ENCODE measurements at regions not wholly inside any gene's neighbourhood (a gene's known extent, or its start where the extent isn't known, plus 50 kb on each side); places are given as distances from the start of the nearest gene placed in this dataset.
"Not testable (repeated sequence)": the region's sequence is repeated elsewhere in the genome, so short reads cannot be mapped to it uniquely, and the experiment has no call there.

DNA sequence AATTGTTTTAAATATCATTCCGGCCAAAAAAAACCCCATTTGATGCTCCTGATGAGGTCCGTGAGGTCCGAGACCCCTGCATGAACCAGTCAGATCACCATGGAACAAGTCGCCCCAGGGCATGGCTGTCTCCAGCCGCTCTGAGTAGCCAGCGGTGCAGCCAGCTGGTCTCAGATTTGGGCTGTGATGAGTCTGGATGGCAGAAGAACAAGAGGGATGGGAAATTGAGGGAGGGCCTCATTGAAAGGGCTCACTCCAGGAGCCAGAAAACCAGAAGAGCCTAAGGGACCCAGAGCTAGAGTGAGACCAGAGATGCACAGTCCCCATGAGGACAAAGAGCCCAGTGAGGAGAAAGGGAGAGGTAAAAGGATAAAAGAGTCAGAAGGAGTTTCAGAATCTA is 174.0 kb downstream of the TOMM20 start:
- TF ChIP-seq, protein P1, sequence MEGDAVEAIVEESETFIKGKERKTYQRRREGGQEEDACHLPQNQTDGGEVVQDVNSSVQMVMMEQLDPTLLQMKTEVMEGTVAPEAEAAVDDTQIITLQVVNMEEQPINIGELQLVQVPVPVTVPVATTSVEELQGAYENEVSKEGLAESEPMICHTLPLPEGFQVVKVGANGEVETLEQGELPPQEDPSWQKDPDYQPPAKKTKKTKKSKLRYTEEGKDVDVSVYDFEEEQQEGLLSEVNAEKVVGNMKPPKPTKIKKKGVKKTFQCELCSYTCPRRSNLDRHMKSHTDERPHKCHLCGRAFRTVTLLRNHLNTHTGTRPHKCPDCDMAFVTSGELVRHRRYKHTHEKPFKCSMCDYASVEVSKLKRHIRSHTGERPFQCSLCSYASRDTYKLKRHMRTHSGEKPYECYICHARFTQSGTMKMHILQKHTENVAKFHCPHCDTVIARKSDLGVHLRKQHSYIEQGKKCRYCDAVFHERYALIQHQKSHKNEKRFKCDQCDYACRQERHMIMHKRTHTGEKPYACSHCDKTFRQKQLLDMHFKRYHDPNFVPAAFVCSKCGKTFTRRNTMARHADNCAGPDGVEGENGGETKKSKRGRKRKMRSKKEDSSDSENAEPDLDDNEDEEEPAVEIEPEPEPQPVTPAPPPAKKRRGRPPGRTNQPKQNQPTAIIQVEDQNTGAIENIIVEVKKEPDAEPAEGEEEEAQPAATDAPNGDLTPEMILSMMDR (IDR thresholded peaks at IDR 0.05), result no peak
- peaks cover under 1% of the 10 kb centered on the region for H3K36me3 Mint-ChIP-seq (ENCODE audit: low read depth)
- H3K9me3 Mint-ChIP-seq, result peaks cover 4% of the 10 kb centered on the region
- H3K4me3 Mint-ChIP-seq, result peak overlapping the region; percentile 32
- peaks cover 78% of the 10 kb centered on the region for H3K4me1 Mint-ChIP-seq
- no peaks in the 10 kb centered on the region for H3K27me3 Mint-ChIP-seq (ENCODE audit: low read depth, poor library complexity)
- no peak for DNase-seq
- peak overlapping the region; percentile 98 for H3K27ac Mint-ChIP-seq

DNA sequence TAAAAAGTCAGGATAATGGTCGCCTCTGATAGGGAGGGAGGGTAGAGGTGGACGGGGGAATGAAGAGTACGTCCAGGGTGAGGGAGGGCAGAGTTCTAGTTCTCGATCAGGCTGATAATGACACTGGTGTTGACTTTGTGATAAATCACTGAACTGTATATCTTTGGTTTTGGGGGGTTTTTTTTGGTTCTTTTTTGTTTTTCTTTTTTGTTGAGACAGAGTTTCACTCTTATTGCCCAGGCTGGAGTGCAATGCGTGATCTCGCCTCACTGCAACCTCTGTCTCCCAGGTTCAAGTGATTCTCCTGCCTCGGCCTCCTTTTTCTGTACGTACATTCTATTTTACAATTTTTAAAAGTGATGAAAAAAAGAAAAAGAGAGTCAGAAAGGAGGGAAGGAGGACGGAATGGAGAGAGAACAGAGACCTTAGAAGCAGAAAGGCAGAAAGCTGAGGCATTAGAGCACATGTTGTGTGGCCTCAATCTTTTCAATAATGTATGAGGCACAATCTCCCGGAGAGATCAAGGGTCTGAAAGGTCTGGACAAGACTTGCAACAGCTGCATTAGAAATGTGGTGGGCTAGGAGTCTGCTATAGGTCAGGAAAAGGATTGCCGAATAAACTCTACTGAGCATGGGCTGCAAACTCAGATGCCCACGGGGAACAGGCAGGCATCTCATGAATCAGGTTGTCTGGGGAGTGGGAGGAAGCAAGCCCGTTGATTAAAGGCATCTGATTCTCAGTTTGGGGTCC is 174.8 kb downstream of the TOMM20 start:
- peak overlapping the region; percentile 14 for H3K4me3 Mint-ChIP-seq
- no peaks in the 10 kb centered on the region for H3K27me3 Mint-ChIP-seq (ENCODE audit: low read depth, poor library complexity)
- TF ChIP-seq, protein P1 (IDR thresholded peaks at IDR 0.05), result no peak
- H3K27ac Mint-ChIP-seq, result peak overlapping the region; percentile 98
- H3K36me3 Mint-ChIP-seq (ENCODE audit: low read depth), result peaks cover 8% of the 10 kb centered on the region
- no peak for DNase-seq
- H3K9me3 Mint-ChIP-seq, result peaks cover 12% of the 10 kb centered on the region
- peaks cover 70% of the 10 kb centered on the region for H3K4me1 Mint-ChIP-seq

DNA sequence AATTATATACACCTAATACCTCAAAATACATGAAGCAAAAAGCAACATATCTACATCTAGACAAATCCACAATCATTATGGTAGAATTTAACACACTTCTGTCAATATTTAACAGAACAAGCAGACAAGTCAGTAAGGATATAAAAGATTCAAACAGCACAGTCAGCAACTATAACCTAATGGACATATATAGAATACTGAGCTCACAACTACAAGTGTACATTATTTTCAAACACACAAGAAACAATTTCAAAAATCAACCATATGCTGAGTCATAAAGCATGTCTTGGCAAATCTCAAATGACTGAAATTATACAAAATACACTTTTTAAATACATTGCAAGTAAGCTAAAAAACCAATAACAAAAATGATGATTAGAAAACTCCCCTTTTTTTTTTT is 178.0 kb downstream of the TOMM20 start:
- TF ChIP-seq, protein P1 (IDR thresholded peaks at IDR 0.05), result no peak
- Mint-ChIP-seq H3K4me1 (peaks cover 38% of the 10 kb centered on the region), H3K27me3 (ENCODE audit: low read depth, poor library complexity) (no peaks in the 10 kb centered on the region), H3K4me3 (no peak overlapping the region), H3K36me3 (ENCODE audit: low read depth) (peaks cover 17% of the 10 kb centered on the region), H3K9me3 (peaks cover 20% of the 10 kb centered on the region), H3K27ac (no peak overlapping the region)
- DNase-seq, result no peak

DNA sequence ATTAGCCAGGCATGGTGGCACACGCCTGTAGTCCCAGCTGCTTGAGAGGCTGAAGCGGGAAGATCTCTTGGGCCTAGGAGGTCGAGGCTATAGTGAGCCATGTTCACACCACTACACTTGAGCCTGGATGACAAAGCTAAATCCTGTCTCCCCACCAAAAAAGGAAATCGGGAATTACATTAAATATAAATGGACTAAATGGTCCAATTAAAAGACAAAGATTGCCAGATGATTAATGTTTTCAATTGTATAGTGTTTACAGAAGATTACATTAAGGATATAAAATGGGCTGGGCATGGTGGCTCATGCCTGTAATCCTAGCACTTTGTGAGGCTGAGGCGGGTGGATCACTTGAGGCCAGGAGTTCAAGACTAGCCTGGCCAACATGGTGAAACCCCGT is 179.1 kb downstream of the TOMM20 start:
- Mint-ChIP-seq H3K4me1 (peaks cover 27% of the 10 kb centered on the region), H3K36me3 (ENCODE audit: low read depth) (peaks cover 17% of the 10 kb centered on the region), H3K9me3 (peaks cover 20% of the 10 kb centered on the region)
- not testable (repeated sequence) for H3K27me3 Mint-ChIP-seq (ENCODE audit: low read depth, poor library complexity); H3K4me3 Mint-ChIP-seq; H3K27ac Mint-ChIP-seq; DNase-seq

DNA sequence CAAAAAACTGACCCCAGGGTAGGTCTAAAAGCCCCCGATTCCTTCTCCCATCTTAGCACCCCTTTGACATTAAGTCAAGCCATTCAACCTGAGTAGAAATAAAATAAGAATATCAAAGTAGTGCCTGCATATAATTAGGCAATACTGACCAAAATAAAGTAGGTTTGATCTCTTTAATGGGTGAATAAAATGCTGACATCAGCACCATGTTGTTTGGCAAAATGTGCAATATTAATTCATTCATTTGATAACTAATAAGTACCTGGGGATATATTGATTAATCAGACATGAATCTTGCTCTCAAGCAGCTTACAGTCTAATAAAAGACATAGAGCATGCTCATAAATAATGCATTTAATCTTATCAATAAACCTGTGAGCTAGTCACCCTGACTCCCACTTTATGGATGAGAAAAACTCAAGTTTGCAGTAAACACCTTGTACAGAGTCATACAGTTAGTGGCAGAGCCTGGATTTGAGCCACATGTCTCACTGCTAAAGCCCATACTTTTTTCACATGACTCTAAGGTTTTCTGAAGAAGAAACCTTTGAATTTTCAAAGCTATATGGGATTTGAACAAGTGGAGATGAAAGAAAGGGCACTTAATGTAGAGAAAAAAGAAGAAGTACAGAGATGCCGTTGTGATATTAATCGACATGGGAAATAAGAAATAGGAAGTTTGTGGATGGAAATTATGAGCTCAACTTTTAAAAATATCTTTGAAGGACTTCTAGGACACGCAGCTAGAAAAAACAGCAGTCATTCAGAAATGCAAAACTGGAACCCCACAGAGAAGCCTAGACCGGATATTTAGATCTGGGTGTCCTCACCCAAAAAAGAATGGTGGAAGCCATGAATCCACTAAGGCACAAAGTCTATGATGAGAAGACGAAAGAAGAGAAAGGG is 183.9 kb downstream of the TOMM20 start:
- no peak overlapping the region for H3K27ac Mint-ChIP-seq
- H3K36me3 Mint-ChIP-seq (ENCODE audit: low read depth), result peaks cover 17% of the 10 kb centered on the region
- no peaks in the 10 kb centered on the region for H3K4me1 Mint-ChIP-seq
- TF ChIP-seq, protein P1 (IDR thresholded peaks at IDR 0.05), result no peak
- no peaks in the 10 kb centered on the region for H3K27me3 Mint-ChIP-seq (ENCODE audit: low read depth, poor library complexity)
- DNase-seq, result no peak
- no peak overlapping the region for H3K4me3 Mint-ChIP-seq
- peaks cover 24% of the 10 kb centered on the region for H3K9me3 Mint-ChIP-seq

DNA sequence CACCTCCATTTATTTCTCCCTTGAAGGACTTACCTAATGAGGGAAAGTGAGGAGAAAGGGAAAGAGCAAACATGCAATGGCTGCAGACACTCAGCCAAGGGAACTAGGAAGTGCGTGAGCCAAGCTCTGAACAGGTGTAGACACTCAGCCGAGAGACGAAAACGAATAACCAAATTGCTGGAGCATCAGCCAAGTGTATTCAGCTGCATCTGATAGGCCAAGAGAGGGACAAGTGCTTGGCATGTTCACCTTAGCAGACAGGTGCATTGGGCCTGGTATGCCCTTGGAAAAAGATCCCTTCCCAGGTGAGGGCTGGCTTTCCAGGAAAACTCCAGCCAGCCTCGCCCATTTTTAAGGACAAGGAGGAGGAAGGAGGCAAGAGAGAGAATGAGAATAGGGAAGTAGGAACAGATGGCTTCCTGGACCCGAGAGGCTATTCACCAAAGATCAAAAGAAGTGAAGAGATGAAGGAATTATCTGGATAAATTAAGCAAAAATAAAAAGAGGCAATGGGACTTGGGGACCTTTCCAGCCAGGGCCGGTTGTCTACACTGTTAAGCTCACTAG is 184.7 kb downstream of the TOMM20 start:
- peaks cover 17% of the 10 kb centered on the region for H3K9me3 Mint-ChIP-seq
- no peaks in the 10 kb centered on the region for H3K27me3 Mint-ChIP-seq (ENCODE audit: low read depth, poor library complexity)
- DNase-seq, result no peak
- TF ChIP-seq, protein P1 (IDR thresholded peaks at IDR 0.05), result no peak
- peaks cover 9% of the 10 kb centered on the region for H3K36me3 Mint-ChIP-seq (ENCODE audit: low read depth)
- no peaks in the 10 kb centered on the region for H3K4me1 Mint-ChIP-seq
- no peak overlapping the region for H3K27ac Mint-ChIP-seq
- H3K4me3 Mint-ChIP-seq, result no peak overlapping the region

Measured in nephron progenitor cell (in vitro differentiated cells).